ENCODE measurements at regions not wholly inside any gene's neighbourhood (a gene's known extent, or its start where the extent isn't known, plus 50 kb on each side); places are given as distances from the start of the nearest gene placed in this dataset.
"Not testable (repeated sequence)": the region's sequence is repeated elsewhere in the genome, so short reads cannot be mapped to it uniquely, and the experiment has no call there.

DNA sequence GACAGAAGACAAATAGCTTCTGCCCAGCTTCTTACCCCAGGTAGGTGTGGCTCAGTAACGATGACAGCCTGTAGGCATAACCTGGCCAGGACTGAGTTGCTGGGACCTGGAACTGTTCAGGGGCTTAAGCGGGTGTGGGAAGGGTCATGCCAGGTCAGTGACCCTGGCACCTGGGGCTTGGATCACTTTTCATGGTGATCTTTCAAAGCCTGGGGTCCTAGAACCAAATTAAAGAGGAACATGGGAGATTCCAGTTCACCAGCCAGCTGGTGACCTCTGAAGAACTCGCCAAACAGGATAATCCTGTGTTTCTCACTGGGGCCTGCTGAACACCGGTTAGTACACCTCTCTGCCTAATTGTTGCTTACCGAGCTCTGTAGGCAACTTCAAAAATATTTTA is 102.6 kb upstream of the LMNTD1 start:
- H3K4me1 Mint-ChIP-seq (ENCODE audit: low read depth): peaks cover 7% of the 10 kb centered on the region
- intact Hi-C loops (cut with micrococcal nuclease): no loop called here
- H3K27me3 Mint-ChIP-seq: no peaks in the 10 kb centered on the region
- H3K36me3 Mint-ChIP-seq (ENCODE audit: low read depth): no peaks in the 10 kb centered on the region
- H3K27ac Mint-ChIP-seq: no peak overlapping the region
- no peak overlapping the region for H3K4me3 Mint-ChIP-seq
- H3K9me3 Mint-ChIP-seq: no peaks in the 10 kb centered on the region

DNA sequence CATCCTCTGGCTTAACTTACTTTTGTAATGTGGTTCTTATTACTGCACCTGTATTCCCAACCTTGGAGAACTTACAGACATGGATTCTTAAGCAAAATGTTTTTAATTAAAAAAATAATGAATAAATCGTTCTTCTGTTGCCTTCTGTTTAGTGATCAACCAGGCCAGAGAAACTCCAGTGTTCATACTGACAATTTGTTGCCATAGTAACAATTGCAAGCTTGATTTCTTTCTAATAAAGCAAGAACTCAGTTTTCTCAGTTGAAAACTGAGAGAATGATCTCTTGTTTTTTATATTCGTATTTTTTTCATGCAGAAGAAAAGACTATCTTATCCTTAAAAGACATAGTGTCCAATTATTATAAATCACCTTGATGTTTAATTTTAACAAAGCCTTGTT is 106.5 kb upstream of the LMNTD1 start:
- no peaks in the 10 kb centered on the region for H3K36me3 Mint-ChIP-seq (ENCODE audit: low read depth)
- peaks cover 10% of the 10 kb centered on the region for H3K9me3 Mint-ChIP-seq
- no peak overlapping the region for H3K27ac Mint-ChIP-seq
- no peaks in the 10 kb centered on the region for H3K4me1 Mint-ChIP-seq (ENCODE audit: low read depth)
- no peaks in the 10 kb centered on the region for H3K27me3 Mint-ChIP-seq
- H3K4me3 Mint-ChIP-seq: no peak overlapping the region
- intact Hi-C loops (cut with micrococcal nuclease): no loop called here

DNA sequence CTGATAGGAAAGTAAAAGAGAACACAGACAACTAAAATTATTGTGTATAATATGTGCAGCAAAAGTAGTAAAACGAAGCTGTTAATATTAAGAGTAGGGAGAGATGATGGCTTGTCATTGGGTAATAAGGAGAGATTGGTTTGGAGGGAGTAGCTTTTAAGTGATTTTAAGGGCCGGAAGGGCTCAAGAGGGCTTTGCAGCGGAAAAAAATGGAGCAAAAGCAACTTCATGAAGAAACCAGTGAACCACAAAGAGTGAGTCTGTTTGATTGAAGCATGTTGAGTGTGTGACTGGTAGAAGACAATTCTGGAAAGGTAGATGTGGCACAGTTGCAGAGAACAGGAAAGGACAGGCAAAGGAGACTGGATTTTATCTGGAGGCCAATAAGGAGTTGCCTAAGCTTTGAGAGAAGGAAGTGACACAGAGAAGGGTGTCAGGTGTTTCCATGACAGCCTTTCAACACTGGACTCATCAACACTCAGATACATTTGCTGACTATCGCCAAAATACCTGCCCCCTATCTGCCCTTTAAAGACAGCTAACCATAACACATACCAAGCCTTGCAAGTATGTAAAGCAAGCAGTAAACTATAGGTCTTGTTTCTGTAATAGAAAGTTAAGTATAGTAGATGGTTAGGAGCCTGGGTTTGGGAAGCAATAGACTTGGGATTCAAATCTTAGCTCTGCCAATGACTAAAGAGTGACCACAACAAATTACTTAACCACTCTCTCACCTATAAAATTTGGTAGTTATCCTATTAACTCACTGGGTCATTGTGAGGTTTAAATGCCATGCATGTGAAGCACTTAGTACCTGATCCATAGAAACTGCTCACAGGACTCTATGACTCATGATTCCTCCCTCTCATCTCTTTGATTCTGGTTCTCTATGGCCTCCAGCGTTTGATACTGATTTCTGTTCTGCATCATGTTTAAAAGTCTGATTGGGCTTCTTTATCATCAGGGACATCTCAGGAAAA is 117.3 kb upstream of the LMNTD1 start:
- Mint-ChIP-seq H3K27ac (no peak overlapping the region), H3K9me3 (no peaks in the 10 kb centered on the region), H3K27me3 (no peaks in the 10 kb centered on the region), H3K4me3 (no peak overlapping the region), H3K4me1 (ENCODE audit: low read depth) (no peaks in the 10 kb centered on the region), H3K36me3 (ENCODE audit: low read depth) (no peaks in the 10 kb centered on the region)
- intact Hi-C loops (cut with micrococcal nuclease): no loop called here

DNA sequence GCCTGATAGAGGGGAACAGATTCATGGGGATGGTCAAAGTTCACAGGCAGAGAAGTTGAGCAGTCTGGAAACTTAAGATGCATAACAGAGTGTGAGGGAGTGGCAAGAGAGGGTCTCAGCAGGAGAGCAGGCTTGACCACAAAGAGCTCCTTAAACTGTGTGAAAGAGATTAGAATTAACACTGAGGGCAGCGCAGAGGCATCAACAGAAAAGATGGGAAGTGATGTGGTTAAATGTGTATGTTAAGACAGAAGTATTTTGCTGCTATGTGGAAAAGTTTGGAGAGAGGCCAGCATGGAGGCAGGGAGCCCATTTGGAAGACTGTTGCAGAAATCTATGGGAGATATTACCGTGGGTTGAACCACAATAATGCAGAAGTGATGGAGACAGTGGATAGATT is 122.7 kb upstream of the LMNTD1 start:
- H3K27me3 Mint-ChIP-seq: no peaks in the 10 kb centered on the region
- H3K4me1 Mint-ChIP-seq (ENCODE audit: low read depth): no peaks in the 10 kb centered on the region
- no peaks in the 10 kb centered on the region for H3K36me3 Mint-ChIP-seq (ENCODE audit: low read depth)
- H3K9me3 Mint-ChIP-seq: no peaks in the 10 kb centered on the region
- no peak overlapping the region for H3K4me3 Mint-ChIP-seq
- no peak overlapping the region for H3K27ac Mint-ChIP-seq
- intact Hi-C loops (cut with micrococcal nuclease): no loop called here

DNA sequence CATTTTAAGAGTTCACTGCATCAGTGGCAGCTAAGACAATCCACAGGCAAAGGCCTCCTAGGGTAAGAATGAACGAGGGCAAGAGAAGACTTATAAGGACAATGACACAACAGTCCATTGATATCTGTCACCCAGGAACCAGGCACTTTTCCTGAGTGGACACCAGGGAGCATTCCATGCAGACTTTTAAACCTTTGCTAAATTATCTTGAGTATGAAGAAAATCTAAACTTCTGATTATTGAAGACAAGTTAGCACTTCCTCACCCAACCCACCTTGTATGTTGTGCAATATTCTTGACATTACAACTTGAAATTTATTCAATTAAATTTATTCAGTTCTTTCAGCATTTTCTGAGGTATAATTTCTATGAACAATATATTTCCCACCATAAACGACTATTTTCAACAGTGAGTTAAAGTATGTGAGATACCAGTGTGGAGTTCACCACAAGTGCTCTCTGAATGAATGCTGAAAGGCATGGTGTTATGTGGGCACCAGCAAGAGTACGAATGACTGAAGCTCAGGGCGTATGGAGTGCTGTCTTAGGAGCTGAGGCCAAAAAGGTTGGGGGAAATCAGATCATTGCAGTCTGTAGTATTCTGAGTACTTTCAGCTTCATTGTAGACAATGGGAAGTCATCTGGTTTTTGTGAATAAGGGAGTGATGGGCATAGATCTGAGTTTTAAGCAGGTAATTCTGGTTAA is 124.3 kb upstream of the LMNTD1 start:
- no peaks in the 10 kb centered on the region for H3K27me3 Mint-ChIP-seq
- intact Hi-C loops (cut with micrococcal nuclease): no loop called here

DNA sequence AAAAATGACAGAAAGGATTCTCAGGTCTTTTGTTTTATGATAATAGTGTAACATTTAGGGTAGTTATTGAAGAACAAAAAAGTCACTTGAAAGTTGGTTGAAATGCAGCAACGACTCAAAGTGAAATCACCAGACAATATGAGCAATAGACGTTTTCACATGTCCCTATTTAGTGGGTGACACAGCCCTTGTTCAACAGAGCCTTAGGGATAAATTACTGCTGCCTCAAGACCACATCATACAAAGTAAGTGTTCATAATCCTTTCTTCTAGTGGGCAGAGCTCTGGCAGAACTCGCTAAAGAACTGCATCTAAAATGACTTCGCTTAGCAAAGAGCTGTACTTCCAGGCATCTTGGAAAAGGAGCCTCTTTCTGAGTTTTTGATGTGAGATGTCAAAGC is 128.5 kb upstream of the LMNTD1 start:
- Mint-ChIP-seq H3K36me3 (ENCODE audit: low read depth) (no peaks in the 10 kb centered on the region), H3K9me3 (no peaks in the 10 kb centered on the region), H3K27ac (no peak overlapping the region), H3K27me3 (no peaks in the 10 kb centered on the region), H3K4me1 (ENCODE audit: low read depth) (no peaks in the 10 kb centered on the region), H3K4me3 (no peak overlapping the region)
- intact Hi-C loops (cut with micrococcal nuclease): no loop called here

More for the DNA sequence above, 124.3 kb upstream of the LMNTD1 start:
- no peak overlapping the region for H3K27ac Mint-ChIP-seq
- no peaks in the 10 kb centered on the region for H3K9me3 Mint-ChIP-seq
- H3K36me3 Mint-ChIP-seq (ENCODE audit: low read depth): no peaks in the 10 kb centered on the region
- H3K4me3 Mint-ChIP-seq: no peak overlapping the region
- H3K4me1 Mint-ChIP-seq (ENCODE audit: low read depth): no peaks in the 10 kb centered on the region

DNA sequence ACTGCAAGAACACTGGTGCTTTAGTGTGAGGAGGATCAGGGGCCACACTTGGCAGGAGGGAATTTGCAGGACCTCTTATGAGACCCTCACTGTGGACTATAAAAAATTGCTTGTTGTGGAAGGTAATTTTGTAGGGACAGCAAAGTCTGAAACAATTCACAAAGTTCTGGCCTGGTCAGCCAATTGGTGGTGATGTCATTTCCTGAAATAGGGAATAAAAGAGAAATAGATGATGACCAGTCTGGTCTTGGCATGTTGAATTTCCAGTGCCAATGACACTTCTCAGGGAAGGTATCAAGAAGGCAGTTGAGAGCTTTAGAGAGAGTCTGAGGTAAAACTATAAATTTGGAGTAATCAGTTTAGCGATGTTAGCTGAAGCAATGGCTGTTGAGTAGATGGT is 129.3 kb upstream of the LMNTD1 start:
- H3K27me3 Mint-ChIP-seq: no peaks in the 10 kb centered on the region

DNA sequence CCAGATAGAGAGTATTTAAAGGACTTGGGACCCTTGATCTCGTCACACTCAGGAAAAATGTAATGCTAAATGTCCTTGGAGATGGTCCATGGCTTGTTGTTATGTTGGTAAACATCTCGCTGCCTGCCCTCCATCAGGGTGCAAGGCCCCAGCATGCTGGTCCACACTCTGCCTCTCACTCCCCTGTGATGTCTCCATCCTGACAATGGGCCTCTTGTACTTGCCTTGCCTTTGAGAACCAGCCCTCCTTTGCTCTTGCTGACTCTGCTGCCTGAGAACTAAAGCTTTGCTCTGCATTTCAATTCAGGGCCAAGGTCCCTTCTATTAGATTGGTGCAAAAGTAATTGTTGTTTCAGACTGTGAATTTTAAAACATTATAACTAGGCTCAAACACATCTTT is 131.0 kb upstream of the LMNTD1 start:
- intact Hi-C loops (cut with micrococcal nuclease): no loop called here
- peaks cover 15% of the 10 kb centered on the region for H3K9me3 Mint-ChIP-seq
- no peaks in the 10 kb centered on the region for H3K4me1 Mint-ChIP-seq (ENCODE audit: low read depth)
- no peak overlapping the region for H3K4me3 Mint-ChIP-seq
- H3K36me3 Mint-ChIP-seq (ENCODE audit: low read depth): no peaks in the 10 kb centered on the region
- no peaks in the 10 kb centered on the region for H3K27me3 Mint-ChIP-seq
- no peak overlapping the region for H3K27ac Mint-ChIP-seq

More for the DNA sequence above, 129.3 kb upstream of the LMNTD1 start:
- intact Hi-C loops (cut with micrococcal nuclease): no loop called here
- Mint-ChIP-seq H3K4me3 (no peak overlapping the region), H3K9me3 (peaks cover 6% of the 10 kb centered on the region), H3K36me3 (ENCODE audit: low read depth) (no peaks in the 10 kb centered on the region), H3K4me1 (ENCODE audit: low read depth) (no peaks in the 10 kb centered on the region), H3K27ac (no peak overlapping the region)

DNA sequence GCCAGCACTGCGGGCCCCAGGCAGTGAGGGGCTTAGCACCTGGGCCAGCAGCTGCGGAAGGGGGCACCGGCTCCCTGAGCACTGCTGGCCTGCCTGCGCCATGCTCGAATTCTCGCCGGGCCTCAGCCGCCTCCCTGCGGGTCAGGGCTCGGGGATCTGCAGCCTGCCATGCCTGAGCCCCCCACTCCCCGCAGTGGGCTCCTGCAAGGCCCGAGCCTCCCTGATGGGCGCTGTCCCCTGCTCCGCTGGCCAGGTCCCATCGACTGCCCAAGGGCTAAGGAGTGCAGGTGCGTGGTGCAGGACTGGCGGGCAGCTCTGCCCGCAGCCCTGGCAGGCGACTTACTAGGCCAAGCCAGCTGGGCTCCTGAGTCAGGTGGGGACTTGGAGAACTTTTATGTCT is 133.3 kb upstream of the LMNTD1 start:
- peaks cover 15% of the 10 kb centered on the region for H3K9me3 Mint-ChIP-seq
- H3K4me3 Mint-ChIP-seq: no peak overlapping the region
- no peaks in the 10 kb centered on the region for H3K27me3 Mint-ChIP-seq
- no peaks in the 10 kb centered on the region for H3K36me3 Mint-ChIP-seq (ENCODE audit: low read depth)
- H3K27ac Mint-ChIP-seq: no peak overlapping the region
- H3K4me1 Mint-ChIP-seq (ENCODE audit: low read depth): no peaks in the 10 kb centered on the region
- intact Hi-C loops (cut with micrococcal nuclease): no loop called here

DNA sequence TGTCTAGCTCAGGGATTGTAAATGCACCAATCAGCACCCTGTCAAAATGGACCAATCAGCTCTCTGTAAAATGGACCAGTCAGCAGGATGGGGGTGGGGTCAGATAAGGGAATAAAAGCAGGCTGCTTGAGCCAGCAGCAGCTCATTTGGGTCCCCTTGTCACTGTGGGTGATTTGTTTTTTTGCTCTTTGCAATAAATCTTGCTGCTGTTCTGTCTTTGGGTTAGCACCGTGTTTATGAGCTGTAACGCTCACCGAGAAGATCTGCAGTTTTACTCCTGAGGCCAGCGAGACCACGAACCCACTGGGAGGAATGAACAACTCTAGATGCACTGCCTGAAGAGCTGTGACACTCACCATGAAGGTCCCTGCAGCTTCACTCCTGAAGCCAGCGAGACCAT is 134.1 kb upstream of the LMNTD1 start:
- no peak overlapping the region for H3K4me3 Mint-ChIP-seq
- no peaks in the 10 kb centered on the region for H3K27me3 Mint-ChIP-seq
- H3K27ac Mint-ChIP-seq: no peak overlapping the region
- H3K36me3 Mint-ChIP-seq (ENCODE audit: low read depth): no peaks in the 10 kb centered on the region
- intact Hi-C loops (cut with micrococcal nuclease): no loop called here
- no peaks in the 10 kb centered on the region for H3K4me1 Mint-ChIP-seq (ENCODE audit: low read depth)
- peaks cover 15% of the 10 kb centered on the region for H3K9me3 Mint-ChIP-seq

DNA sequence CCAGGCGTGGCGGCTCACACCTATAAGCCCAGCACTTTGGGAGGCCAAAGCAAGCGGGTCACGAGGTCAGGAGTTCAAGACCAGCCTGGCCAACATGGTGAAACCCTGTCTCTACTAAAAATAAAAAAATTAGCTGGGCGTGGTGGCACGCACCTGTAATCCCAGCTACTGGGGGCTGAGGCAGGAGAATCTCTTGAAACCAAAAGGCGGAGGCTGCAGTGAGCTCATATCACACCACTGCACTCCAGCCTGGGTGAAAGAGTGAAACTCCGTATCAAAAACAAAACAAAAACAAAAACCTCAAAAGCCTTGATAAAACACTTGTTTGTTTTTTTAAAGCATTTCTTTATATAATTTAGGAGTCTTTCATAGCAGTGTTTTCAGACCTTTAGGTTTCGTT is 135.8 kb upstream of the LMNTD1 start:
- H3K27ac Mint-ChIP-seq; H3K4me1 Mint-ChIP-seq (ENCODE audit: low read depth); H3K27me3 Mint-ChIP-seq; H3K36me3 Mint-ChIP-seq (ENCODE audit: low read depth); H3K4me3 Mint-ChIP-seq; intact Hi-C loops (cut with micrococcal nuclease): not testable (repeated sequence)
- H3K9me3 Mint-ChIP-seq: peaks cover 15% of the 10 kb centered on the region

DNA sequence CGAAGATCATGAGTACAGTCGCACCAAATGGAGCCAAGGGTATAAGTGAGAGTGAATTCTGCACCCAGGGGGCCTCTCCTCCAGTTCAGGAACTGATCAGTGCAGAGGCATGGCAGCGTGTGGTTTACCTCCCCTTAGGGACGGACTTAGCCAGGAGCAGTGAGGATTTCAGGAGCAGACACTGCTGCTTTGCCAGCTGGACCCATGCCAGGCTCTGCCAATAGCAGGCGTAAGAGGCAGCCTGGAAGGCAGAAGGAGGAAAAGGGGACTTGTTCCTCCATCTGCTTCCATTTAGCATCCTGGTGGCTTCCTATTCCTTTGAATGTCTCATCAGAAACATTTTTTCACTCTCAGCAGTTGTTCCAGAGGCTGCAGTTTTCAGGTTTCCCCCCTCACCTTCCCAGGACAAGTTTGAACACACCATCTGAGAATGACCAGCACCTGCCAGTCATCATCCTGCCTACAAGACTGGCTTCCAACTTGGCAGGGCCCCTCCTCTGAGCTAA is 137.0 kb upstream of the LMNTD1 start:
- no peaks in the 10 kb centered on the region for H3K36me3 Mint-ChIP-seq (ENCODE audit: low read depth)
- no peaks in the 10 kb centered on the region for H3K27me3 Mint-ChIP-seq
- H3K4me3 Mint-ChIP-seq: no peak overlapping the region
- intact Hi-C loops (cut with micrococcal nuclease): no loop called here
- peaks cover 15% of the 10 kb centered on the region for H3K9me3 Mint-ChIP-seq
- H3K4me1 Mint-ChIP-seq (ENCODE audit: low read depth): no peaks in the 10 kb centered on the region
- no peak overlapping the region for H3K27ac Mint-ChIP-seq

DNA sequence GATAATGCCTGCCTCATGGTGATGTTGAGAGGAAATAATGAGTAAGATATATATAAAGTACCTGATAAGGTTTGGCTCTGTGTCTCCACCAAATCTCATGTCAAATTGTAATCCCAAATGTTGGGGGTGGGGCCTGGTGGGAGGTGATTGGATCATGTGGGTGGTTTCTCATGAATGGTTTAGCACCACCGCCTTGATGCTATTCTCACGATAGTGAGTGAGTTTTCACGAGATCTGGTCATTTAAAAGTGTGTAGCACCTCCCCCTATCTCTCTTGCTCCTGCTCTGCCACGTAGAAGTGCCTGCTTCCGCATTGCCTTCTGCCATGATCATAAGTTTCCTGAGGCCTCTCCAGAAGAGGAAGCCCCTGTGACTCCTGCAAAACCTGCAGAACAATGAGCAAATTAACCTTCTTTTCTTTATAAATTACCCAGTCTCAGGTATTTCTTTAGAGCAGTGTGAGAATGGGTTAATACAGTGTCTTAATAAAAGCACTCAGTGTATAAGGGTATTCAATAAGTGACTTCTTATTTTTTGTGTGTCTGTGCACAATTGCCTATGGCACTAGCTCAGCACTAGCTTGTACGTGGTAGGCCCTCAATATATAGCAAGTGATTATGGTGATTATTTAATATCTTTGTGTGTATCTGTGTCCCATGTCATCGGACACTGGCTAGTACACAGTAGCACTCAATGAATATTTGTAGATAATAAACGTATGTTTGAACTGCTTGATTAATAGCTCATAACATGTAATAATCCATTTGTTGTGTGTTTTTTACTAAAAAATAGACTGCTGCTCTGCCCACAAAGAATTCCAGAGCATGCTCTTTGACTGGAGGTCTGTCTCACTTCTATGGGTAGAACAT is 138.1 kb upstream of the LMNTD1 start:
- no peaks in the 10 kb centered on the region for H3K27me3 Mint-ChIP-seq
- H3K9me3 Mint-ChIP-seq: peaks cover 16% of the 10 kb centered on the region
- intact Hi-C loops (cut with micrococcal nuclease): no loop called here
- H3K4me3 Mint-ChIP-seq: no peak overlapping the region
- H3K27ac Mint-ChIP-seq: no peak overlapping the region
- no peaks in the 10 kb centered on the region for H3K4me1 Mint-ChIP-seq (ENCODE audit: low read depth)
- H3K36me3 Mint-ChIP-seq (ENCODE audit: low read depth): no peaks in the 10 kb centered on the region

DNA sequence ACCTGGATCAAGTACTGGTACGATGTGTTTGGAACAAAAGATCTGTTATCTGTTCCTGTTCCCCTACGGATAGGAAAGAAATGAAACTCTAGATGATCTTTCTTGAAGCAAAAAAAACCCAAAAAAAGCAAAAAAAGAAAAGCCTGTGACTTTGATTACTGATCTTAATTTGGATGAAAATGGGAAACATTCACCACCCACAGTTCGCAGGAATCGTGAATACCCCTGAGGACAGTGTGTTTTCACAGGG is 138.7 kb upstream of the LMNTD1 start:
- Mint-ChIP-seq H3K4me1 (ENCODE audit: low read depth) (no peaks in the 10 kb centered on the region), H3K27ac (no peak overlapping the region), H3K36me3 (ENCODE audit: low read depth) (no peaks in the 10 kb centered on the region), H3K27me3 (no peaks in the 10 kb centered on the region), H3K4me3 (no peak overlapping the region), H3K9me3 (peaks cover 21% of the 10 kb centered on the region)
- intact Hi-C loops (cut with micrococcal nuclease): no loop called here

All from dendritic cell treated with granulocyte-macrophage colony-stimulating factor and Interleukin-4, amounts not matched to agents 40 ng/mL and 50 ng/mL, for 4 days (primary cell).